HG03571 (cell line): ENCODE measurements at regions not wholly inside any gene's neighbourhood (a gene's known extent, or its start where the extent isn't known, plus 50 kb on each side); places are given as distances from the start of the nearest gene placed in this dataset.
"Not testable (repeated sequence)": the region's sequence is repeated elsewhere in the genome, so short reads cannot be mapped to it uniquely, and the experiment has no call there.

Source experiments
- ATAC-seq: cut with Tn5 transposase; IDR thresholded peaks from one replicate; pipeline ENCODE4 v1.9.1; 2021; ENCODE audit not compliant: unreplicated experiment

DNA sequence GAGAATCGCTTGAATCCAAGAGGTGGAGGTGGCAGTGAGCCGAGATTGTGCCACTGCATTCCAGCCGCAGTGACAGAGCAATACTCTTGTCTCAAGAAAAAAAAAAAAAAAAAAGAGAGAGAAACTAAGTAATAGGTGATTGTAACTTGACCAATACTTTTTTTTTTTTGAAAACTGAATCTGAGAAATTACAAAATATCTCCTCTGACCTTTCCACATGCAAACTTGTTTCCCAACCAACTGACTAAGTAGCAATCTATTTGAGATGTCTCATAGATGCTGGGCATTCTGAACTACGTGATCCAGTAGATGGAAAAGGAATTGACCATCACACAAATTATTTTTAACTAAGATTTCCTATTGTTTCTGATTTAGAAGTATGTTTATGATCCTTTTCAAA, 407.3 kb upstream of the CHORDC1 start:
- ATAC-seq, result no peak

DNA sequence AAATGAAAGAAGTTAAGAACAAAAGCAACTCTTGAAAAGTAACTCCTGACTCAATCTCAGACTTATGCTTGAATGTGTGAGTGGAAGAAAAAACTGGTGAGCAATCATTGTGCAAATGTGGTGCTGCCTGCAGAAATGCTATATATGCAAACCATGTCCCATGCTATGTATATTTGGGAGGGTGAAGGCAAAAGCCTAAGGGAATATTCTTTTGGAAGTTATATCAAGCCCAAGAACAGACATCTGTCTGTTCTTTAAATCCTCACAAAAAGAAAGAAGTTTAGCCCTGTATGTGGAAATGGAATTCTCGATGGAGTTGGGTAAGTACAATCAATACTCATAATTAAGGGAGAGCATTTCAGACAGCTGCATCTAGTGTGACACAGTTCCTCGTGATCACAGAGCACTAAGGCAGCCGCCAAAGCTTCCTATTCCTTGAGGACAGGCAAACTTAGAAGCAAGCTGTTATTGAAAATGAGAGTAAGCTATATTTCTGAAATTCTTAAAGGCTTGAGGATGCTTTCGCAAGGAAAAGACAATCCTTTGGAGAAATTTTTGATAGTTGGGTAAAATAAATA, 406.5 kb upstream of the CHORDC1 start:
- ATAC-seq, result no peak

DNA sequence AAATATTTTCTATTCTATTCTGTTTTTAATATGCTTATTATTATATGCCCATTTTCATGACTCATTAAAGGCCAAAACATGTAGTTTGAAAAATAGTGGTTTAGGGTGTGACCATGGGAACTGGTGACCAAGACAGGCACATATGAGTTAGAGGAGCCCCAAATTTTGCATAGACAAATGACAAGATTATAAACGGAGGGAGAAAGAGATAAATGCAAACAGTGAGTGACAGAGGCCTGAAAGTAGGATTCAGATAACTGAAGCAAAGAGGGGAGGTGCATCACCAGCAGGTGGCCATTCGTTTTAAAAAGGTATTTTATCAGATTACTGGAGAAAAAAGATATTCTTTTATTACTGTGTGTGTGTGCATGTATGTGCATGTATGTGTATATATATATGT, 391.5 kb upstream of the CHORDC1 start:
- ATAC-seq, result no peak

DNA sequence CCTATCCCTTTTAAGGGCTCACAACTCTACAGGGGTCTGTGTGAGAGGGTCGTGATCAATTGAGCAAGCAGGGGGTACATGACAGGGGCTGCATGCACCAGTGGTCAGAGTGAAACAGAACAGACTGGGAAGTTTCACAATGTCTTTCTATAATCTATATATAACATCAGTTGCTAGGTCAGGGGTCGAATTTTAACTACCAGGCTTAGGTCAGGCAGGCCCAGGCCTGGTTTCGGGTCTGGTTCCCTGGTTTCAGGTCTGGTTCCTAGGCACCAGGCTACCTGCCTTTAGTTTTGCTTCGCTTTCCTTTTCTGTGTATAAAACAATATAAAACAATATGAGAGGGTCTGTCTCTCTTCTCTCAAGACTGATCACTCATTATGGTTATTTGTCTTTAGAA, 390.2 kb upstream of the CHORDC1 start:
- not testable (repeated sequence) for ATAC-seq

DNA sequence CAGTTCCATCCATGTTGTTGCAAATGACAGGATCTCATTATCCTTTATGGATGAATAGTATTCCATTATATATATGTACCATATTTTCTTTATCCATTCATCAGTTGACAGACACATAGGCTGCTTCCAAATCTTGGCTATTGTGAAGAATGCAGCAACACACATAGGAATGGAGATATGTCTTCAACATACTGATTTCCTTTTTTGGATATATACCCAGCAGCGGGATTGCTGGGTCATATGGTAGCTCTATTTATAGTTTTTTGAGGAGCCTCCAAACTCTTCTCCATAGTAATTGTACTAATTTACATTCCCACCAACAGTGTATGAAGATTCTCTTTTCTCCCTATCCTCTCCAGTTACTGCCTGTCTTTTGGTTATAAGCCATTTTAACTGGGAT, 383.9 kb upstream of the CHORDC1 start:
- ATAC-seq, result no peak

DNA sequence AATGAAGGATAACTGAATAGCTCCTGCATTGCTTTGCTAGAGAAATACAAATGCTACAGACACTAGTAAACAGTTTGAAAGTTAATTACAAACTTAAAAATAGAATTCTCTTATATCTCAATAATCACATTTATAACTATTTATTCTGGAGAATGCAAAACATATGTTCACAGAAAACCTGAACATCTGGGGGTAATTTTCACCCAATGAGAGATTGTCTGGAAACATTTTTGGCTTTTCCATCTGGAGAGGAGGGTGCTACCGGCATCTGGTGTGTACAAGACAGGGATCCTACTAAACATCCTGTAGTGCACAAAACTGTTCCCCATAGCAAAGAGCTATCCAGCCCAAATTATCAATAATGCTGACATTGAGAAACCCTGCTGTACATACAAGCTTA, 378.4 kb upstream of the CHORDC1 start:
- ATAC-seq, result no peak

DNA sequence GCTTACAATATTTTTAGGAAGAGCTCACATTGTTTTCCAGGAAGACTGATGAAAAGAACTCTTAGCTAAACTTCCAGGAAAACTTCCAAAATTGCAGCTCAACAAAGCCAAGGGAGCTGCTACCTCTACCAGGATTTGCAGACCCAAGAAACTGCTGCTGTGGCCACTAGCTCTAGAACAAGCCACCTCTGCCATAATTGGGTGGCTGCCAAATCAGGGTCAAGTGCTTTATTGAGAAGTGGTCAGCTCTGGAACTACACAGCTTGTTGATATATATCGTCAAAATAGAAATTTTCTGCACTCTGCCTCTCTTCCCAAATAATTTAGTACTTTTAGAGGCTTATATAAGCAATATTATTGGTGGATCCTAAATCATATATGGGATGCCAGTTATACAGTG, 371.8 kb upstream of the CHORDC1 start:
- no peak for ATAC-seq

DNA sequence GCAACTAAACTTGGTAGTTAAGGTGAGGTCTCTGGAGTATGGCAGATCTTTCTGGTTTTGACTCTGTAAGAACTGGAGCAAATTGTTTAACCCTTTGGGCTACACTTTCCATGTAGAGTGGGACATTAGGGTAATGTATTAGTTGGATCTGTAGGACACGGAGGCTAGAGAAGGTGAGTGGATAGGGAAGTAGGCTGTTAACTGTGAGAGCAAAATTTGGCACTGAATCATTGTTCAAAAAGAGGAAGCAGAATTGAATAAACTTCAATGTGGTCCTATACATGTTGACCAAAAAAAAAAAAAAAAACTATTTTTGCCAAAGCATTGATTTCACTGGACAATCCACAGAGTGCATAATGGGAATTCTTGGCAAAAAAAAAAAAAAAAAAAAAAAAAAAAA, 370.2 kb upstream of the CHORDC1 start:
- ATAC-seq, result no peak

DNA sequence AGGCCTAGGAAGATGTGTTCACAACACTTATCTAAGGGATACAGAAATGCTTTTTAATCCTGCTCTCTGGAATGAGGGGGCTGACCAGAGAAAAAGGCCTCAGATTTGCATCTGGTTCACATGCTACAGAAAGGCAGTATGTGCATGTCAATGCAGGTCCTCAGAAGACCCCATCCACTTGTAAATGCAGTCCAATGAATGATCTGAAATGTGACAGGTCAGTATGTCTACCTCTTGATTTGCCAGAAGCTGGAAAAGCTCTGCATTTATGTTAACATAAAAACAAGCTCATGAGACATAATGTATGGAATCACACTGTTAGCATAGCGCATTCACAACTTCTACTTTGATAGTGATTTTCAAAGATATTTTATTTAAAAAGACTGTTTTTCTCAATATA, 367.4 kb upstream of the CHORDC1 start:
- no peak for ATAC-seq

DNA sequence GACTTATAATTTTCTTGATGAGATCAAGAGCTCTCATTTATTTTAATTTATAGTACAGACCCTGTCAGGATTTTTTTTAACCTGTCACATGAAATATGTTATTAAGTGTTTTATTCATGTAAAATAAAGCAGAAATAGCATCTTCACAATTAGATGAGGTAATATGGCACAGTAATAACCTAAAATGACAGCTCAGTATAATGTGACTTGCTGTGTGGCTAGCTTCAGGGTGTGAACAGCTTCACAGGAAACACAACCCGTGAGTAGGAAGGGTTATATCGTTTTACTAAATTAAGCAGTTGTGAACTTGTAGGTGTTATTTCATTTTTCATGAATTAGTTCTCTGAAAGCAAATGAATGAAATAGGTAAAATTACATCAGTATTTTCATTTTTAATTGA, 366.9 kb upstream of the CHORDC1 start:
- no peak for ATAC-seq

DNA sequence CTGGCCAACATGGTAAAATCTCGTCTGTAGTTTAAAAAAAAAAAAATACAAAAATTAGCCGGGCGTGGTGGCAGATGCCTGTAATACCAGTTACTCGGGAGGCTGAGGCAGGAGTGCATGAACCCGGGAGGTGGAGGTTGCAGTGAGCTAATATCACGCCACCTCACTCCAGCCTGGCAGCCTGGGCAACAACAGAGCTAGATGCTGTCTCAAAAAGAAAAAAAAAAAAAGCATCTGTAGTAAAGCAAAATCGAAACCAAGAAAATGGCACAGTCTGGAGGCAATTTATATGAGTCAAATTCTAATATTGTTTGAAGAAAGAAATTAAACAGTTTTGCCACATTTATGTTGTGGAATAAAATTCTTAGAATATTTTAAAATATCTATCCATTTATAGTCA, 365.0 kb upstream of the CHORDC1 start:
- ATAC-seq, result no peak

DNA sequence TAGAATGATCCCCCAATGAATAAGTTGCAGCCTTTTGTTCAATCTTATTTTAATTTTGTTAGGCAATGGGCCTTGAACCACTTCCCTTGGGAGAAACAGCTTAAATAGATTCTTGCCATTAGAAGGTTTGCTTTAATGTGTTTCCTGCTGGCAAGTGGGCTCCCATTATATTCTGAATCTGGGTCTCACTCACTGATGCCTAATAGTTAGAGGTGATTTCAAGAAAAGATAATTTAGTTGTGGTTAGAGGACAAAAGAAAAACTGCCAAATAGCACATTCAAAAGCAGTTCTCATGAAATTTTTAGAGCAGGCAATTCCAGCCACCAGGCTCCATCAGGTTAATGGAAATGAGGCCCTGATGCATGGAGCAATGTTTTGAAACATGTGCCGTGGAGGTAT, 362.6 kb upstream of the CHORDC1 start:
- no peak for ATAC-seq

DNA sequence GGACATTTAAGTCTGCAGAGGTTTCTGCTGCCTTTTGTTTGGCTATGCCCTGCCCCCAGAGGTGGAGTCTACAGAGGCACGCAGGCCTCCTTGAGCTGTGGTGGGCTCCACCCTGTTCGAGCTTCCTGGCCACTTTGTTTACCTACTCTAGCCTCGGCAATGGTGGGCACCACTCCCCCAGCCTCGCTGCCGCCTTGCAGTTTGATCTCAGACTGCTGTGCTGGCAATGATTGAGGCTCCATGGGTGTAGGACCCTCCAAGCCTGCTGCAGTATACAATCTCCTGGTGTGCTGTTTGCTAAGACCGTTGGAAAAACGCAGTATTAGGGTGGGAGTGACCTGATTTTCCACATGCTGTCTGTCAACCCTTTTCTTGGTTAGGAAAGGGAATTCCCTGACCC, 360.1 kb upstream of the CHORDC1 start:
- ATAC-seq, result not testable (repeated sequence)

DNA sequence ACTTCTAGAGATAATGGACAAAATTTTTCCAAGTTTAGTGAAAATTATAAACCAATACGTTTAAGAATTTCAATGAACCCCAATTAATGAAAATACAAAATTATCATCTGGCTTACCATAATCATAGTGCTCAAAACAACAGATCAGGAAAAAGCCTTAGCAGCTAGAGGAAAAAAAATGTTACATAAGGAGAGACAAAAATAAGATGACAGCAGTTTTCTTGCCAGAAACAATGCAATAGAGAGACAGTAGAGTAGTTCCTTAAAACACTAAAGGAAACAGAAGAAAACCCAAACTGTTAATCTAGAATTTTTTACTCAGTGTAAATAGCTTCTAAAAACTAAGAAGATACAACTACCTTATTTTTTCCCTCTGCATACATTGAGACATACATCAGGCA, 341.7 kb upstream of the CHORDC1 start:
- ATAC-seq, result no peak

DNA sequence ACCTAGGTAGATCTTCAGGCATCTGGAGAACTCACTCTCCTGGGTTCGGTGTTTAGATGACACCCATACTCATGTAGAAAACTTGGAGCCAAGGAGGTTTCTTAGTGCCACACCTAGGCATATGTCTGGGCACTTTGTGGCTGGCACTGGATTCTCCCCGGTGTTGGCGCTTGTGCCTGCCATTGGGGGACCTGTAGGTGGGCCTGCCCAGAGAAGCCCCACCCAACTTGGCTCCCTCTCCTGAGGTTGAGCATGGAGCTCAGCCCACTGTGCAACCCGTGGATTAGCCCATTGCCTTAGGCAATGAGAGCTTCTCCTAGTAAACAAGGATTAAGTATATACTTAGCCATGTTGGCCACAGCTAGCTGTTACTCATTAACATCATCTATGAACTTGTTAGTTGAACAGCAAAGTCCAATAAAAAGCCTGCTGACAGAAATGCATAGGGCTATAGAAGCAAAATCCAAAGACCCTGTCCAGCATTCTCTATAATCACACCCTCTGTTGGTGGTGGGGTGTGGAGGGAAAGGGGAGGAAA, 335.5 kb upstream of the CHORDC1 start:
- ATAC-seq, result no peak

DNA sequence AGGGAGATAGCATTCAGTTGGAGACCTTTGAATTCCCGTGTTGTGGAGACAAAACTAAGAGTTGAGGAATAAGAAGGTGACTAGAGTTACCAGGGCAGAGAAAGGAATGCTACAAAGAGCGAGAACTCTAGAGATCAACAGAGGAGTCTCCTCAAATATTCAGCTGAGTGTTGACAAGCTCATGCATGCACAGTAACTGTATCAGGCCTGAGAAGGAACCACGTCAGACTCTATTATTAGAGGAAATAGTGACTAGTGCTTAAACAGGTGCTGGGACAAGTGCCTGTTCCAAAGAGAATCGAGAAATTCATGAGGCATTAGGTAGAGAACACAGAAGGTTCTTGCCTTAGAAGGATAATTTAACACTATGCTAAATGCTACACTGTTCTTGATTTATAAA, 333.8 kb upstream of the CHORDC1 start:
- no peak for ATAC-seq

DNA sequence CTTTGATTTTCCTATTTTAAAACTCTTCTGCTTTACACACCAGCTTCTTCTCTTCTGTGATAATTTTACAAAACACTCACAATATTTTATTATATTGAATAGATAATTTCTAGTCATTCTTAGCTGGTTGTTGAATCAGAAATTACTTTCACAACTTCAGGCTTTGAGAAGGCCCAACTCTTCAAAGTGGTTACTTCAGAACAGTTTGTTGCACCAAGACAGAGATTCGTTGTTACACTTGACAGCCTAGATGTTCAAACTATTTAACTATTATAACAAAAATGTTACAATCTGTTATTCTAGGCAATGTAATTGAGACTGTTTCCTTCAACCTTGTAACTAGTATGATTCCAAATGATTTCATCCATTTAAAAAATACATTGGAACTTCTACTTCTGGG, 333.2 kb upstream of the CHORDC1 start:
- no peak for ATAC-seq

DNA sequence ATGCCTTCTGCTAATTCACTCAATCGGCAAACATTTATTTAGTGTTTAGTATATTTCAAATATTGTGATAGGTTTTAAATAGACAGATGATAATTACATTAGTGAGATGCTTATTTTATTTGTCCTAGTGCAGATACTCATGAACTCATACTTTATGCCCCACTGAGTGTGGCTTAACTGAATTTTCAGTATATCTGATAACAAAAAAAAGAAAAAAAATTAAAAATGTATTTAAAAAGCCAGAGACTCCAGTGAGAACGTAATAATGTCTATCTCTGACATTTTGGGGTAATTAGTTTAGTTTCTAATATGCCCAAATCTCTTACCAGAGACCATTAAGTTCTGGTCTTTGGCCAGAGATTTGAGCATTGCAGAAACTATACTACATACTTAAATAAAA, 332.6 kb upstream of the CHORDC1 start:
- ATAC-seq, result no peak

DNA sequence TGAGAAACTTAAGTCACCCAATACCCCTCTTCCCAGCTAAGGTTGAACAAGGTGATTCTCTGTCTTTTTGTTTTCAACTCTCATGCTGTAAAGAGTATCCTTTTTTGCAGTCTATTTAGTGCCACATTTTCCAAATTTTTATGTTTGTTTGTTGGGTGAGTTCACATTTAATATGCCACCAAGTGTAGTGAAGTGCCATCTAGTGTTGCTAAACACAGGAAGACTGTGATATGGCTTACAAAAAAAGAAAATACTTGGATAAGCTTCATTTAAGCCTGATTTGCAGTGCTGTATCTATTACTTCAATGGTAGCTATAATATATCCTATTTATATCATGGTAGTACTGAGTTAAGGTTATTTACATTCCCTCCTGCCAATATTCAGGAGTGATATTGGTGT, 319.2 kb upstream of the CHORDC1 start:
- ATAC-seq, result no peak

DNA sequence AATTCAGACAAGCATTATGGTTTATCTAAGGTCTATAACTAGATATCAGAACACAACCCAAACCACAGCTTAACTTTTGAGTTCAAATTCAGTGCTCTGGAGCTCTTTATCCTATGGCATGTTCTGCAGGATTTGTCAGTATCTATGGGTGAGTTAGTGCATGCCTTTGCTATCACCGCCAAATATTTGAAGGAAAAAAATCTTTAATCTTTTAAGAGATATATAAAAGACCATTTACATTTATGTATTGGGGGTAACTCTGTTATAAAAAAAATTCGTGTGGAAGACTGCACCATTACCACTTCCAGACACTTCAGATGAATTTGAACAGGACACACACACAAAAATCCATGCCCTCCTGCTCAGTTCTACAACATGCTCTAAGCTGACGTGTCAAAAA, 313.5 kb upstream of the CHORDC1 start:
- ATAC-seq, result no peak

DNA sequence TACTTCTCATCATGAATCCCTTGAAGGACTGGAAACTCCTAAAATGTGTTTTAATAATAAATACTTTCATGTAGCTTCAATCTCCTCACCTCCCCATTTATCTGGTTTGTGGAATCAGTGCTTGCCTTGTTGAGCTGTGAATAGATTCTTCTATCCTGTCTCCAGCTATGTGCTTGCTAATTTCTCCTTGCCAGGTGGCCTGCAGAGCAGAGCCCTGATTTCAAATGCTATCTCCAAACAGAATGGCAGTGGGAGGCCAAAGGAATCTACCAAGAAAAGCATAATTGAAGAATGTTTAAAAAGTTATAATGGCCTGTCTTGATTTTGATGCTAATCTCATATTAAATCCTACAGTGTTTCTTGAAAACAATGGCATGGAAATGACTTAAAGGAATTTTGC, 309.3 kb upstream of the CHORDC1 start:
- no peak for ATAC-seq

DNA sequence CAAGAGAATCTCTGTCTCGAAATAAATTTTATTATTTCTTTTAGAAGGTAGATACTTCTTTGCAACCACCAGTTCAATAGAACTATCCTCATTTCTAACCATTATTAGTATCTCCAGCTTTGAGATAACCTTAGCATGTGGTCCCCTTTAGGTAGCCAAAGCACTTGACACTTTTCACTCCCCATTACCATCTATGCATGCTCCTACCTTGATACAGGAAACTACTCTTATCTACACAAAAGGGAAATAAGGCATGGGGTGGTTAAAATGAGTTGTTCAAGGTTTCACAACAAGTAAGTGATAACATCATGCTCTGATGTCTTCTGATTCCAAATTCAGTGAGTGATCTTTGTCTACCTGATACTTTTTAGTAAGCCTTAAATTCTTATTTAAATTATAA, 308.2 kb upstream of the CHORDC1 start:
- ATAC-seq, result no peak

DNA sequence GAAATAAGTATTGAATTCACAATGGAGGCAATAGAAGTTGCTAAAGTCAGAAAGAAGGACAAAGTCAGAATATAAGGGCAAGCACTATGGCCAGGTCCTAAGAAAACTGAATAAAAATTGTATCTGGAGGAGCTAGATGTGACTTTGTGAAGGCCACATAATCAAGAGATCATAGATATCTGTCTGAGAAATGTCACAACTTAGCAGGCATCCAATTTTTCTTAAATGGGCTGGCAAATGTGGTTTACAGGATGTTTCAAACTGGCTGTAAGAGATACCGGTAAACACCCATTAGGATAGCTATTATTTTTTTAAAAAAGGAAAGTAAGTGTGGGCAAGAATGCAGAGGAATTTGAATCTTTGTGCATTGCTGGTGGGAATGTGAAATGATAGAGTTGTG, 303.1 kb upstream of the CHORDC1 start:
- ATAC-seq, result no peak

DNA sequence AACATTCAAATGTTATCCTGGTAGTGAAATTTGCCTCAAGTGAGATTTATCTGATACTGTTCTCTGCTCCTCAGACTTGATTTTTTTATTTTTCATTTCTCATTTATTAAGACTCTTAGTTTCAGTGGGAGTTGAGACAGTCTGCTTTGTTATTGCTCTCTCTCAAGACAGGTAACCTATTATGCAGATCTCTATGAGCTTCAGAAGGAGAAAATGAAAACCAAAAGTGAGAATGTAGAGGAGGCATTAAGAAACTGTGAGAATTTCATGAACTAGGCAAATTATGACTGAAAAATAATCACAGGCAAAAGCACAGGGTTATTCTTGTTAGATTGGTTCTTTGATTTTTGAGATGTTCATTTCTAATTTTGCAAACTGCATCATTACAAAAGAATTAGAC, 290.0 kb upstream of the CHORDC1 start:
- ATAC-seq, result no peak
